Chondrocyte (in vitro differentiated cells): ENCODE measurements at regions not wholly inside any gene's neighbourhood (a gene's known extent, or its start where the extent isn't known, plus 50 kb on each side); places are given as distances from the start of the nearest gene placed in this dataset.
"Not testable (repeated sequence)": the region's sequence is repeated elsewhere in the genome, so short reads cannot be mapped to it uniquely, and the experiment has no call there.

Experiments
- DNase-seq: peaks from one replicate; pipeline ENCODE4 v3.0.0; 2021; ENCODE audit warnings: mixed read lengths, low spot score
- H3K27ac Mint-ChIP-seq: one replicate; pipeline ENCODE4 v1.8.0; 2021; ENCODE audit warnings: mild to moderate bottlenecking, moderate library complexity, mixed read lengths; ENCODE audit not compliant: unreplicated experiment
- H3K27me3 Mint-ChIP-seq: 2 replicates; pipeline ENCODE4 v1.8.0; 2021; ENCODE audit warnings: low read depth, mixed read lengths
- H3K36me3 Mint-ChIP-seq: 2 replicates; pipeline ENCODE4 v1.8.0; 2021; ENCODE audit warnings: low read depth, mixed read lengths
- H3K4me1 Mint-ChIP-seq: 2 replicates; pipeline ENCODE4 v1.8.0; 2021; ENCODE audit warnings: low read depth, mild to moderate bottlenecking, mixed read lengths
- H3K4me3 Mint-ChIP-seq: one replicate; pipeline ENCODE4 v1.8.0; 2021; ENCODE audit warnings: mild to moderate bottlenecking, moderate library complexity, mixed read lengths; ENCODE audit not compliant: unreplicated experiment
- H3K9me3 Mint-ChIP-seq: 2 replicates; pipeline ENCODE4 v1.8.0; 2021; ENCODE audit warnings: low read depth, mixed read lengths
- CTCF ChIP-seq: fragments of 200-600 bp; sonication (generic); IDR thresholded peaks from 2 replicates; pipeline ENCODE4 v1.5.0; 2021; ENCODE audit warnings: antibody characterized with exemption, mild to moderate bottlenecking, moderate library complexity

- H3K36me3 Mint-ChIP-seq: no peaks in the 10 kb centered on the region
- no peak overlapping the region for H3K4me3 Mint-ChIP-seq
- no peak for DNase-seq
- H3K4me1 Mint-ChIP-seq: no peaks in the 10 kb centered on the region
- H3K9me3 Mint-ChIP-seq: peaks cover 6% of the 10 kb centered on the region
- TF ChIP-seq CTCF: no peak
- H3K27ac Mint-ChIP-seq: no peak overlapping the region
- H3K27me3 Mint-ChIP-seq: no peaks in the 10 kb centered on the region
These were observed 1004.9 kb upstream of the POT1 start for GRCh38 chr7:125934539-125934938.

GRCh38 chr7:125930848-125931247 lies 1001.2 kb upstream of the POT1 start:
- TF ChIP-seq CTCF: no peak
- DNase-seq: no peak
- Mint-ChIP-seq H3K27ac (no peak overlapping the region), H3K27me3 (peaks cover 1% of the 10 kb centered on the region), H3K4me1 (peaks cover 8% of the 10 kb centered on the region), H3K36me3 (no peaks in the 10 kb centered on the region), H3K4me3 (no peak overlapping the region), H3K9me3 (peaks cover 2% of the 10 kb centered on the region)

GRCh38 chr7:125927556-125927955 lies 997.9 kb upstream of the POT1 start:
- H3K4me1 Mint-ChIP-seq: peaks cover 8% of the 10 kb centered on the region
- no peak overlapping the region for H3K4me3 Mint-ChIP-seq
- peaks cover 1% of the 10 kb centered on the region for H3K27me3 Mint-ChIP-seq
- peaks cover 2% of the 10 kb centered on the region for H3K9me3 Mint-ChIP-seq
- DNase-seq: no peak
- TF ChIP-seq CTCF: no peak
- no peak overlapping the region for H3K27ac Mint-ChIP-seq
- no peaks in the 10 kb centered on the region for H3K36me3 Mint-ChIP-seq

GRCh38 chr7:125926621-125927020 lies 997.0 kb upstream of the POT1 start:
- no peaks in the 10 kb centered on the region for H3K36me3 Mint-ChIP-seq
- DNase-seq: no peak
- peaks cover 1% of the 10 kb centered on the region for H3K27me3 Mint-ChIP-seq
- peaks cover 2% of the 10 kb centered on the region for H3K9me3 Mint-ChIP-seq
- TF ChIP-seq CTCF: no peak
- peaks cover 8% of the 10 kb centered on the region for H3K4me1 Mint-ChIP-seq
- H3K27ac Mint-ChIP-seq: no peak overlapping the region
- no peak overlapping the region for H3K4me3 Mint-ChIP-seq

- H3K27ac Mint-ChIP-seq: no peak overlapping the region
- no peak for DNase-seq
- TF ChIP-seq CTCF: no peak
- H3K27me3 Mint-ChIP-seq: peaks cover 1% of the 10 kb centered on the region
- no peaks in the 10 kb centered on the region for H3K9me3 Mint-ChIP-seq
- H3K4me3 Mint-ChIP-seq: no peak overlapping the region
- H3K36me3 Mint-ChIP-seq: no peaks in the 10 kb centered on the region
- H3K4me1 Mint-ChIP-seq: peaks cover 8% of the 10 kb centered on the region
These were observed 994.4 kb upstream of the POT1 start for GRCh38 chr7:125924037-125924436.

GRCh38 chr7:125915381-125915948 lies 985.8 kb upstream of the POT1 start:
- not testable (repeated sequence) for H3K9me3 Mint-ChIP-seq, H3K4me1 Mint-ChIP-seq, H3K27me3 Mint-ChIP-seq, H3K36me3 Mint-ChIP-seq, H3K4me3 Mint-ChIP-seq, H3K27ac Mint-ChIP-seq, DNase-seq
